ENCODE measurements at regions not wholly inside any gene's neighbourhood (a gene's known extent, or its start where the extent isn't known, plus 50 kb on each side); places are given as distances from the start of the nearest gene placed in this dataset.

DNA sequence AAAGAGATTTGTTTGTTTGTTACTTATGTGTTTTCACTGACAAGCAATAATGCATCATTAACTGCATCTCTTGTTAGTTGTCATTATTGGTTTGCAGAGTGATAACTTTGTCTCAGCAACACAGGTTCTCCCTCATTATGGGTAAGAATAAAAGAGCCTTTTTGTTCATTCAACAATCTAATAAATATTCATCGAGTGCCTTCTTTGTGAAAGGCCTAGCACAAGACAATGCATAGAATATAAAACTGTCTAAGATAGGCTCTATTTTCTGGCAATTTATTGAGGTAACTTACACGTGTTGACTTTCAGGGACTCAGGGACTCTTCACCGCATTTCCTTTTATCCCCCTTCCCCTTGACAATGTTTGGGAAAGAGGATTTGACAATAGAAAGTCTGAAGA, 95.5 kb upstream of the KRR1 start:
- H3K27me3 ChIP-seq (ENCODE audit: insufficient read depth, low read length) = no peaks in the 10 kb centered on the region
- no peak overlapping the region for H3K27ac ChIP-seq (ENCODE audit: low read depth, low read length)
- no peak overlapping the region for H2AFZ ChIP-seq (ENCODE audit: low read length)
- no peaks in the 10 kb centered on the region for H4K20me1 ChIP-seq (ENCODE audit: insufficient read depth, low read length)
- TF ChIP-seq, protein P1, sequence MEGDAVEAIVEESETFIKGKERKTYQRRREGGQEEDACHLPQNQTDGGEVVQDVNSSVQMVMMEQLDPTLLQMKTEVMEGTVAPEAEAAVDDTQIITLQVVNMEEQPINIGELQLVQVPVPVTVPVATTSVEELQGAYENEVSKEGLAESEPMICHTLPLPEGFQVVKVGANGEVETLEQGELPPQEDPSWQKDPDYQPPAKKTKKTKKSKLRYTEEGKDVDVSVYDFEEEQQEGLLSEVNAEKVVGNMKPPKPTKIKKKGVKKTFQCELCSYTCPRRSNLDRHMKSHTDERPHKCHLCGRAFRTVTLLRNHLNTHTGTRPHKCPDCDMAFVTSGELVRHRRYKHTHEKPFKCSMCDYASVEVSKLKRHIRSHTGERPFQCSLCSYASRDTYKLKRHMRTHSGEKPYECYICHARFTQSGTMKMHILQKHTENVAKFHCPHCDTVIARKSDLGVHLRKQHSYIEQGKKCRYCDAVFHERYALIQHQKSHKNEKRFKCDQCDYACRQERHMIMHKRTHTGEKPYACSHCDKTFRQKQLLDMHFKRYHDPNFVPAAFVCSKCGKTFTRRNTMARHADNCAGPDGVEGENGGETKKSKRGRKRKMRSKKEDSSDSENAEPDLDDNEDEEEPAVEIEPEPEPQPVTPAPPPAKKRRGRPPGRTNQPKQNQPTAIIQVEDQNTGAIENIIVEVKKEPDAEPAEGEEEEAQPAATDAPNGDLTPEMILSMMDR (IDR thresholded peaks at IDR 0.05; ENCODE audit: extremely low read depth, low read depth, low read length) = no peak
- no peaks in the 10 kb centered on the region for H3K36me3 ChIP-seq (ENCODE audit: insufficient read depth, low read length)
- H3K4me1 ChIP-seq (ENCODE audit: insufficient read depth, low read length) = peaks cover 6% of the 10 kb centered on the region
- H3K79me2 ChIP-seq (ENCODE audit: insufficient read depth, low read length) = no peaks in the 10 kb centered on the region
- H3K4me3 ChIP-seq (ENCODE audit: insufficient read depth, low read length) = no peak overlapping the region
- DNase-seq (ENCODE audit: insufficient read length, low spot score, missing footprints) = no peak
- H3K9me3 ChIP-seq (ENCODE audit: low read depth, low read length) = no peaks in the 10 kb centered on the region
- no peak overlapping the region for H3K4me2 ChIP-seq (ENCODE audit: insufficient read depth, low read length)

DNA sequence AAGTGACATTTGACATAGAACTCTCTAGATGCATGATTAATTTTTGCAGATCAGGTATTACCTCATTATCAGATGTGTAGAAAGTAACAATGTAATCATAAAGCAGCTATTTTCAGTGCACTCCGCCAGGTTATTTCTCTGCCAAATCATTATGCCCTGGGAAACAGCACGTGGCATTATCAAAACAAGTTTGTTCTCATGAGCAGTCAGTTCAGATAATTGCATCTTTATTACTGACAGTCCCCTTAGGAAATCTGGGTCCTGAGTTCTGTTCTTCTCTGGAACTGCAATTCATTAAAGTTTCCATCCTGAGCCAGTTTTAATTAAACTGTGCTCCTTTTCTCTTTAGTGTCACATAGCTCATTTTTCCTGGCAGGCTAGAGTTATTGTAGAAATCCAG, 94.7 kb upstream of the KRR1 start:
- H3K36me3 ChIP-seq (ENCODE audit: insufficient read depth, low read length) = no peaks in the 10 kb centered on the region
- H3K4me3 ChIP-seq (ENCODE audit: insufficient read depth, low read length) = no peak overlapping the region
- H3K9me3 ChIP-seq (ENCODE audit: low read depth, low read length) = no peaks in the 10 kb centered on the region
- H3K4me1 ChIP-seq (ENCODE audit: insufficient read depth, low read length) = peaks cover 6% of the 10 kb centered on the region
- no peak overlapping the region for H2AFZ ChIP-seq (ENCODE audit: low read length)
- DNase-seq (ENCODE audit: insufficient read length, low spot score, missing footprints) = no peak
- no peaks in the 10 kb centered on the region for H3K27me3 ChIP-seq (ENCODE audit: insufficient read depth, low read length)
- no peak overlapping the region for H3K27ac ChIP-seq (ENCODE audit: low read depth, low read length)
- H4K20me1 ChIP-seq (ENCODE audit: insufficient read depth, low read length) = no peaks in the 10 kb centered on the region
- H3K79me2 ChIP-seq (ENCODE audit: insufficient read depth, low read length) = no peaks in the 10 kb centered on the region
- H3K4me2 ChIP-seq (ENCODE audit: insufficient read depth, low read length) = no peak overlapping the region
- TF ChIP-seq, protein P1 (IDR thresholded peaks at IDR 0.05; ENCODE audit: extremely low read depth, low read depth, low read length) = no peak

DNA sequence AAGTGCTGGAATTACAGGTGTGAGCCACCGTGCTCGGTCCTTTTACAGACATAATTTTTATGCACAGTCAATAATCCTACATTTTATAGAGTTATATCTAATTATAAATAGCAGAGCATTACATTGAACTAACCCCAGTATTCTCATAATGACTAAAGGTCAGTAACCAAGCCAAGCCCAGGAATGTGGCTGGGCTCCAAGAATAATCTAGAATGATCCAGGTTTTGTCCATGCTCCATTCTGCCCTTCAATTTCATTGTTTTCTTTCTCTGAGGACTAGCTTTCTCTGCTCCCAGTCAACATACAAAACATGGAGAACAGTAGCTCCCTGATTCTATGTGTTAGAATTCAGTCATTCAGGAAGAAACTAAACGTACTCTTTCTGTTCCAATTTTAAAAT, 92.1 kb upstream of the KRR1 start:
- no peak for DNase-seq (ENCODE audit: insufficient read length, low spot score, missing footprints)
- Histone ChIP-seq H3K4me3 (ENCODE audit: insufficient read depth, low read length) (no peak overlapping the region), H3K79me2 (ENCODE audit: insufficient read depth, low read length) (no peaks in the 10 kb centered on the region), H3K27ac (ENCODE audit: low read depth, low read length) (no peak overlapping the region), H3K27me3 (ENCODE audit: insufficient read depth, low read length) (no peaks in the 10 kb centered on the region), H3K9me3 (ENCODE audit: low read depth, low read length) (no peaks in the 10 kb centered on the region), H3K4me2 (ENCODE audit: insufficient read depth, low read length) (no peak overlapping the region), H3K4me1 (ENCODE audit: insufficient read depth, low read length) (peaks cover 6% of the 10 kb centered on the region), H3K36me3 (ENCODE audit: insufficient read depth, low read length) (no peaks in the 10 kb centered on the region), H4K20me1 (ENCODE audit: insufficient read depth, low read length) (no peaks in the 10 kb centered on the region), H2AFZ (ENCODE audit: low read length) (no peak overlapping the region)
- TF ChIP-seq, protein P1 (IDR thresholded peaks at IDR 0.05; ENCODE audit: extremely low read depth, low read depth, low read length) = no peak

DNA sequence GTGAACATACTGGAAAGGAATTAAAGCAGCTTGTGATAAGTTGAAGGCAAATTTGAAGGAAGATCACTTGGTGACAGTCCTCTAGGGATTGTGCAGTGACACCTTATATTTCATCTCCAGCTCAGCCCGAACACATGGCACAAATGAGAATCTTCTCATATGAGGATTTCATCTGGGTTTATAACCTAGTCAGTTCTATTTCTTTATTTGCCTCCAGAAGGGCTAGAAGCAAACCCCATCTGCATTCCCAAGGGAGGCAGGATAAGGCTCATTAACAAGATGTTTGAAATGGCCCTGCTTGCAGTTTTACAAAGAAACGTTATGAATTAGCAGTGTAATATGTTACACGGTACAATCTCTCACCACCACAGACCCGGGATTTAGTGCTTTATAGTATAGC, 90.7 kb upstream of the KRR1 start:
- Histone ChIP-seq H3K4me1 (ENCODE audit: insufficient read depth, low read length) (peaks cover 6% of the 10 kb centered on the region), H4K20me1 (ENCODE audit: insufficient read depth, low read length) (no peaks in the 10 kb centered on the region), H2AFZ (ENCODE audit: low read length) (no peak overlapping the region), H3K27ac (ENCODE audit: low read depth, low read length) (no peak overlapping the region), H3K27me3 (ENCODE audit: insufficient read depth, low read length) (no peaks in the 10 kb centered on the region), H3K4me3 (ENCODE audit: insufficient read depth, low read length) (no peak overlapping the region), H3K79me2 (ENCODE audit: insufficient read depth, low read length) (no peaks in the 10 kb centered on the region), H3K36me3 (ENCODE audit: insufficient read depth, low read length) (no peaks in the 10 kb centered on the region), H3K4me2 (ENCODE audit: insufficient read depth, low read length) (no peak overlapping the region), H3K9me3 (ENCODE audit: low read depth, low read length) (no peaks in the 10 kb centered on the region)
- TF ChIP-seq, protein P1 (IDR thresholded peaks at IDR 0.05; ENCODE audit: extremely low read depth, low read depth, low read length) = no peak
- DNase-seq (ENCODE audit: insufficient read length, low spot score, missing footprints) = no peak
